ENCODE measurements at regions not wholly inside any gene's neighbourhood (a gene's known extent, or its start where the extent isn't known, plus 50 kb on each side); places are given as distances from the start of the nearest gene placed in this dataset.

- TF ChIP-seq CTCF (IDR thresholded peaks at IDR 0.05) = no peak
- no peak for TF ChIP-seq POLR2A (IDR thresholded peaks at IDR 0.05)
These were observed 210.5 kb downstream of the GADD45G start for GRCh38 chr9:89815061-89815902.
